H1 (cell line): ENCODE measurements at regions not wholly inside any gene's neighbourhood (a gene's known extent, or its start where the extent isn't known, plus 50 kb on each side); places are given as distances from the start of the nearest gene placed in this dataset.

Experiments used
- CTCF ChIA-PET: fragments of 300-600 bp; sonication (Branson Sonifier 250); formaldehyde crosslinking; loops from one replicate; lab custom pipeline; 2021; ENCODE audit not compliant: partially characterized antibody; lab: Charles Lee
- POLR2A ChIA-PET: fragments of 300-600 bp; sonication (Branson Sonifier 250); formaldehyde crosslinking; loops from one replicate; lab custom pipeline; 2021; ENCODE audit warnings: inconsistent platforms; ENCODE audit not compliant: partially characterized antibody; lab: Charles Lee
- DNase-seq, 2 experiments: peaks; one replicate each; pipeline versions ENCODE4 v3.0.0 to v3.0.0-alpha.2; 2010 to 2022; ENCODE audit warnings: low spot score in 2 of 2, low read depth in 1 of 2, mixed read lengths in 1 of 2
- FAIRE-seq: peaks from 2 replicates; lab custom pipeline; 2011; peaks lifted over from hg19 to GRCh38; lab: Jason Lieb, UNC
- H2AFZ ChIP-seq: 2 replicates; pipeline ENCODE4 v1.8.1; 2012; ENCODE audit warnings: low read length, inconsistent platforms
- H2AK5ac ChIP-seq: 2 replicates; pipeline ENCODE4 v1.6.1; 2013; ENCODE audit warnings: low read depth, low read length
- H2BK120ac ChIP-seq: replicated peaks from 2 replicates; pipeline ENCODE3; 2013; ENCODE audit warnings: low read depth, low read length, inconsistent platforms
- H2BK12ac ChIP-seq: 2 replicates; pipeline ENCODE4 v1.6.1; 2013; ENCODE audit warnings: low read depth, low read length
- H2BK15ac ChIP-seq: 2 replicates; pipeline ENCODE4 v1.6.1; 2013; ENCODE audit warnings: low read length
- H2BK20ac ChIP-seq: 2 replicates; pipeline ENCODE4 v1.6.1; 2013; ENCODE audit warnings: low read length
- H2BK5ac ChIP-seq: 2 replicates; pipeline ENCODE4 v1.6.1; 2013; ENCODE audit warnings: low read depth, low read length
- H3K14ac ChIP-seq: 2 replicates; pipeline ENCODE4 v1.6.1; 2013; ENCODE audit warnings: inconsistent platforms; ENCODE audit not compliant: insufficient read length
- H3K18ac ChIP-seq: 2 replicates; pipeline ENCODE4 v1.6.1; 2013; ENCODE audit warnings: low read length; ENCODE audit errors: extremely low read depth
- H3K23ac ChIP-seq: 2 replicates; pipeline ENCODE4 v1.6.1; 2013; ENCODE audit warnings: inconsistent platforms; ENCODE audit not compliant: insufficient read length
- H3K23me2 ChIP-seq: 2 replicates; pipeline ENCODE4 v1.6.1; 2013; ENCODE audit warnings: low read depth, low read length
- H3K27ac ChIP-seq: 2 replicates; pipeline ENCODE4 v1.6.1; 2011; ENCODE audit warnings: low read depth, low read length, inconsistent platforms
- H3K27me3 ChIP-seq, 4 experiments: replicated peaks in 1 of 4; 1 replicate in 1 of 4; 2 replicates in 3 of 4; pipeline versions ENCODE4 v1.6.1 to v1.8.1; 2011 to 2013; ENCODE audit warnings: low read length in 3 of 4, mild to moderate bottlenecking in 3 of 4, inconsistent platforms in 2 of 4, mixed read lengths in 2 of 4, moderate library complexity in 1 of 4; ENCODE audit not compliant: control insufficient read depth in 3 of 4, insufficient read depth in 3 of 4; ENCODE audit errors: extremely low read depth in 1 of 4
- H3K36me3 ChIP-seq, 4 experiments: 2 replicates each; pipeline versions ENCODE4 v1.6.1 to v1.8.1; 2011 to 2013; ENCODE audit warnings: mild to moderate bottlenecking in 4 of 4, low read length in 3 of 4, moderate library complexity in 2 of 4, control low read depth in 1 of 4, inconsistent platforms in 1 of 4; ENCODE audit not compliant: insufficient read depth in 4 of 4, control insufficient read depth in 2 of 4
- H3K4ac ChIP-seq: replicated peaks from 2 replicates; pipeline ENCODE3; 2013; ENCODE audit warnings: low read length, low read depth, mixed read lengths, inconsistent platforms; ENCODE audit not compliant: insufficient read length
- H3K4me1 ChIP-seq, 4 experiments: replicated peaks in 1 of 4; 1 replicate in 1 of 4; 2 replicates in 3 of 4; pipeline versions ENCODE4 v1.6.1 to v1.8.1; 2011 to 2013; ENCODE audit warnings: low read length in 3 of 4, inconsistent platforms in 2 of 4, mixed read lengths in 1 of 4; ENCODE audit not compliant: insufficient read depth in 4 of 4, control insufficient read depth in 3 of 4
- H3K4me2 ChIP-seq, 2 experiments: 2 replicates each; pipeline versions ENCODE4 v1.6.1 to v1.8.1; 2011 to 2013; ENCODE audit warnings: low read depth in 2 of 2, low read length in 2 of 2, control low read depth in 1 of 2, inconsistent platforms in 1 of 2, mild to moderate bottlenecking in 1 of 2; ENCODE audit not compliant: insufficient read depth in 1 of 2
- H3K4me3 ChIP-seq, 4 experiments: fragments of 200-600, 300-600 bp in 1 of 4; sonication (generic), shearing (Covaris generic), sonication (Bioruptor Twin) in 1 of 4; 2 replicates each; pipeline versions ENCODE4 v1.5.1 to v1.8.1; 2011 to 2016; ENCODE audit warnings: low read length in 4 of 4, low read depth in 3 of 4, control low read depth in 2 of 4, inconsistent platforms in 2 of 4, mild to moderate bottlenecking in 2 of 4, mixed read lengths in 1 of 4, moderate library complexity in 1 of 4; ENCODE audit not compliant: insufficient read depth in 2 of 4; ENCODE audit errors: extremely low read depth in 1 of 4
- H3K56ac ChIP-seq: replicated peaks from 2 replicates; pipeline ENCODE3; 2013; ENCODE audit warnings: low read depth, mild to moderate bottlenecking, mixed read lengths, low read length, inconsistent platforms; ENCODE audit not compliant: insufficient read length
- H3K79me1 ChIP-seq: 2 replicates; pipeline ENCODE4 v1.6.1; 2013; ENCODE audit warnings: low read depth, low read length, control low read depth
- H3K79me2 ChIP-seq, 2 experiments: 2 replicates each; pipeline versions ENCODE4 v1.6.1 to v1.8.1; 2012 to 2013; ENCODE audit warnings: low read length in 2 of 2, mild to moderate bottlenecking in 2 of 2, inconsistent platforms in 1 of 2; ENCODE audit not compliant: insufficient read depth in 2 of 2, control insufficient read depth in 1 of 2
- H3K9ac ChIP-seq, 4 experiments: replicated peaks in 1 of 4; 1 replicate in 1 of 4; 2 replicates in 3 of 4; pipeline versions ENCODE4 v1.6.1 to v1.8.1; 2011 to 2013; ENCODE audit warnings: low read depth in 3 of 4, low read length in 3 of 4, control low read depth in 2 of 4, mild to moderate bottlenecking in 2 of 4, moderate library complexity in 2 of 4, inconsistent platforms in 1 of 4; ENCODE audit errors: extremely low read depth in 1 of 4
- H3K9me3 ChIP-seq, 2 experiments: 2 replicates each; pipeline versions ENCODE4 v1.6.1 to v1.8.1; 2012 to 2013; ENCODE audit warnings: mild to moderate bottlenecking in 2 of 2, moderate library complexity in 2 of 2, control low read depth in 1 of 2, inconsistent platforms in 1 of 2, low read depth in 1 of 2, low read length in 1 of 2, mixed read lengths in 1 of 2; ENCODE audit not compliant: insufficient read depth in 2 of 2
- H4K20me1 ChIP-seq, 2 experiments: replicated peaks in 1 of 2; 2 replicates each; pipeline versions ENCODE3 to v1.8.1; 2011 to 2013; ENCODE audit warnings: inconsistent platforms in 2 of 2, low read length in 2 of 2, mild to moderate bottlenecking in 1 of 2; ENCODE audit not compliant: insufficient read depth in 2 of 2, control insufficient read depth in 1 of 2
- H4K5ac ChIP-seq: 2 replicates; pipeline ENCODE4 v1.6.1; 2013; ENCODE audit warnings: low read length, low read depth, mixed read lengths, inconsistent platforms; ENCODE audit not compliant: insufficient read length
- H4K8ac ChIP-seq: 2 replicates; pipeline ENCODE4 v1.8.0; 2013; ENCODE audit warnings: mild to moderate bottlenecking, moderate library complexity, low read length, inconsistent platforms; ENCODE audit not compliant: insufficient read depth; ENCODE audit errors: extremely low read depth
- H4K91ac ChIP-seq: replicated peaks from 2 replicates; pipeline ENCODE3; 2013; ENCODE audit warnings: low read length, mixed read lengths, inconsistent platforms; ENCODE audit not compliant: insufficient read length
- CTCF ChIP-seq, 3 experiments: IDR thresholded peaks; 1 replicate in 2 of 3; 2 replicates in 1 of 3; pipeline versions ENCODE4 v1.5.1 to v1.6.1; 2011; ENCODE audit warnings: low read length in 3 of 3, mild to moderate bottlenecking in 3 of 3, inconsistent platforms in 2 of 3, low read depth in 1 of 3, moderate library complexity in 1 of 3; ENCODE audit not compliant: insufficient read depth in 1 of 3; ENCODE audit errors: control extremely low read depth in 1 of 3
- MAFK ChIP-seq: IDR thresholded peaks from 2 replicates; pipeline ENCODE4 v1.6.1; 2012; ENCODE audit warnings: low read depth, mild to moderate bottlenecking, improper control_type of control experiment, low read length
- NRF1 ChIP-seq: IDR thresholded peaks from 2 replicates; pipeline ENCODE4 v1.6.1; 2011; ENCODE audit warnings: mild to moderate bottlenecking, low read depth, low read length, improper control_type of control experiment
- POLR2A ChIP-seq, 2 experiments: IDR thresholded peaks; 1 replicate in 1 of 2; 2 replicates in 1 of 2; pipeline ENCODE4 v1.6.1; 2011; ENCODE audit warnings: low read depth in 2 of 2, low read length in 2 of 2, mild to moderate bottlenecking in 2 of 2; ENCODE audit errors: control extremely low read depth in 1 of 2
- POLR2AphosphoS5 ChIP-seq: IDR thresholded peaks from 2 replicates; pipeline ENCODE4 v1.6.1; 2011; ENCODE audit warnings: low read depth, low read length
- SP2 ChIP-seq: IDR thresholded peaks from 2 replicates; pipeline ENCODE4 v1.6.1; 2012; ENCODE audit warnings: mild to moderate bottlenecking, low read length, inconsistent platforms
- TEAD4 ChIP-seq: IDR thresholded peaks from 2 replicates; pipeline ENCODE4 v1.6.1; 2012; ENCODE audit warnings: low read depth, low read length, inconsistent platforms, mixed read lengths
- YY1 ChIP-seq: IDR thresholded peaks from 2 replicates; pipeline ENCODE4 v1.6.1; 2011; ENCODE audit warnings: low read depth, mild to moderate bottlenecking, low read length
- WGBS, 2 experiments: shearing (Covaris generic) in 1 of 2; methylation state at CpG; one replicate each; pipeline versions ENCODE4 v1.1.6 to v1.1.7; 2013 to 2015; ENCODE audit warnings: low lambda C conversion rate in 2 of 2, mixed read lengths in 2 of 2, inconsistent platforms in 1 of 2, low coverage in 1 of 2, missing lambda C conversion rate in 1 of 2; ENCODE audit not compliant: insufficient replicate concordance in 2 of 2, insufficient coverage in 1 of 2, insufficient read length in 1 of 2; ENCODE audit errors: extremely low coverage in 1 of 2, missing lambda C conversion rate in 1 of 2; 5-methylcytosine and 5-hydroxymethylcytosine counted together

GRCh38 chr11:98185245-98185644, 835.5 kb upstream of the CNTN5 start:
- no peak overlapping the region for H2BK15ac ChIP-seq
- no peak overlapping the region for H3K23ac ChIP-seq
- H3K4me1 ChIP-seq = no peaks in the 10 kb centered on the region
- no peaks in the 10 kb centered on the region for H3K23me2 ChIP-seq
- POLR2A ChIA-PET = no interaction called here
- H3K79me1 ChIP-seq = no peaks in the 10 kb centered on the region
- DNase-seq (no peak), FAIRE-seq (no peak)
- no peaks in the 10 kb centered on the region for H3K79me2 ChIP-seq
- H3K27ac ChIP-seq = no peak overlapping the region
- H4K20me1 ChIP-seq = no peaks in the 10 kb centered on the region
- CTCF ChIA-PET = no interaction called here
- H3K36me3 ChIP-seq = no peaks in the 10 kb centered on the region
- H2BK5ac ChIP-seq = no peak overlapping the region
- no peak overlapping the region for H2AK5ac ChIP-seq
- no peak overlapping the region for H2BK20ac ChIP-seq
- H2BK12ac ChIP-seq = no peak overlapping the region
- H3K56ac ChIP-seq = no peak overlapping the region
- H3K4ac ChIP-seq = no peak overlapping the region
- 96% methylated on average over 11 of the region's 16 CpGs; no CpG with 5 or more reads in 1 of the 2 experiments for WGBS, 2 experiments
- H2BK120ac ChIP-seq = no peak overlapping the region
- H4K8ac ChIP-seq = no peak overlapping the region; the same call in 1 of the 2 replicates
- H2AFZ ChIP-seq = no peak overlapping the region
- H4K91ac ChIP-seq = no peak overlapping the region
- H3K14ac ChIP-seq = no peak overlapping the region
- H3K9me3 ChIP-seq = peaks cover 10% of the 10 kb centered on the region in 2 experiments; a peak in 3 of 4 replicates
- no peak overlapping the region for H3K4me2 ChIP-seq
- H3K9ac ChIP-seq = no peak overlapping the region
- H3K4me3 ChIP-seq = no peak overlapping the region
- H3K27me3 ChIP-seq = no peaks in the 10 kb centered on the region
- TF ChIP-seq CTCF (IDR thresholded peaks at IDR 0.05; ENCODE audit: control extremely low read depth in 1 of 3, insufficient read depth in 1 of 3, low read depth in 1 of 3, low read length in 3 of 3) (no peak), POLR2AphosphoS5 (no peak), NRF1 (no peak), POLR2A (IDR thresholded peaks at IDR 0.05; ENCODE audit: control extremely low read depth in 1 of 2, low read depth in 2 of 2, low read length in 2 of 2) (no peak), YY1 (no peak), SP2 (no peak), TEAD4 (no peak), MAFK (no peak)
- TF ChIP-seq, all 59 proteins: peak for 0
- H3K18ac ChIP-seq = no peak overlapping the region
- H4K5ac ChIP-seq = no peak overlapping the region
